NCI-H446 (cell line): ENCODE measurements at regions not wholly inside any gene's neighbourhood (a gene's known extent, or its start where the extent isn't known, plus 50 kb on each side); places are given as distances from the start of the nearest gene placed in this dataset.
A peak's percentile ranks its signal among the peaks of the same experiment; 100 is the strongest.
"Not testable (repeated sequence)": the region's sequence is repeated elsewhere in the genome, so short reads cannot be mapped to it uniquely, and the experiment has no call there.

ENCODE experiments used
- DNase-seq, 2 experiments: peaks; one replicate each; lab custom pipeline; 2025; lab: John Stamatoyannopoulos, UW

GRCh38 chr12:65684906-65685305 is 139.4 kb upstream of the HMGA2 start:
- no peak for DNase-seq

- peak in 1 of 2 experiments; percentile 4 for DNase-seq
Measured at GRCh38 chr12:65685514-65685913, 138.8 kb upstream of the HMGA2 start.

GRCh38 chr12:65689508-65689907 is 134.8 kb upstream of the HMGA2 start:
- no peak for DNase-seq

GRCh38 chr12:65690477-65690876 is 133.8 kb upstream of the HMGA2 start:
- DNase-seq = no peak

GRCh38 chr12:65694130-65694529 is 130.2 kb upstream of the HMGA2 start:
- no peak for DNase-seq

GRCh38 chr12:65695113-65695865 is 129.0 kb upstream of the HMGA2 start:
- DNase-seq = no peak

- DNase-seq = no peak
Measured at GRCh38 chr12:65696227-65696626, 128.1 kb upstream of the HMGA2 start.

GRCh38 chr12:65699251-65699650 is 125.0 kb upstream of the HMGA2 start:
- DNase-seq = no peak

- DNase-seq = no peak
Measured at GRCh38 chr12:65703176-65703575, 121.1 kb upstream of the HMGA2 start.

- no peak for DNase-seq
Measured at GRCh38 chr12:65705380-65705876, 118.9 kb upstream of the HMGA2 start.

- no peak for DNase-seq
Measured at GRCh38 chr12:65707051-65707450, 117.2 kb upstream of the HMGA2 start.

- no peak for DNase-seq
Measured at GRCh38 chr12:65712260-65713004, 111.9 kb upstream of the HMGA2 start.

GRCh38 chr12:65715961-65716360 is 108.3 kb upstream of the HMGA2 start:
- no peak for DNase-seq

- no peak for DNase-seq
Measured at GRCh38 chr12:65720136-65721130, 103.8 kb upstream of the HMGA2 start.

- DNase-seq = no peak
Measured at GRCh38 chr12:65721541-65722190, 102.6 kb upstream of the HMGA2 start.

- no peak for DNase-seq
Measured at GRCh38 chr12:65725376-65725775, 98.9 kb upstream of the HMGA2 start.

GRCh38 chr12:65728455-65728847 is 95.8 kb upstream of the HMGA2 start:
- no peak for DNase-seq

- no peak for DNase-seq
Measured at GRCh38 chr12:65728848-65729793, 95.2 kb upstream of the HMGA2 start.

GRCh38 chr12:65731771-65732170 is 92.5 kb upstream of the HMGA2 start:
- no peak for DNase-seq

GRCh38 chr12:65733643-65734042 is 90.6 kb upstream of the HMGA2 start:
- DNase-seq = not testable (repeated sequence)
